ENCODE measurements at regions not wholly inside any gene's neighbourhood (a gene's known extent, or its start where the extent isn't known, plus 50 kb on each side); places are given as distances from the start of the nearest gene placed in this dataset.

- DNase-seq (ENCODE audit: low read depth in 1 of 2, low spot score in 1 of 2), result no peak
Observed at GRCh38 chr16:50469744-50470321, 78.4 kb upstream of the NKD1 start.

GRCh38 chr16:50469121-50469743 is 79.0 kb upstream of the NKD1 start:
- DNase-seq (ENCODE audit: low read depth in 1 of 2, low spot score in 1 of 2), result no peak

GRCh38 chr16:50468749-50469078 is 79.5 kb upstream of the NKD1 start:
- DNase-seq (ENCODE audit: low read depth in 1 of 2, low spot score in 1 of 2), result no peak

GRCh38 chr16:50467943-50468748 is 80.0 kb upstream of the NKD1 start:
- no peak for DNase-seq (ENCODE audit: low read depth in 1 of 2, low spot score in 1 of 2)

GRCh38 chr16:50467559-50467942 is 80.6 kb upstream of the NKD1 start:
- DNase-seq (ENCODE audit: low read depth in 1 of 2, low spot score in 1 of 2), result no peak

GRCh38 chr16:50466170-50466569 is 82.0 kb upstream of the NKD1 start:
- no peak for DNase-seq (ENCODE audit: low read depth in 1 of 2, low spot score in 1 of 2)

- DNase-seq (ENCODE audit: low read depth in 1 of 2, low spot score in 1 of 2), result no peak
Observed at GRCh38 chr16:50464325-50465290, 83.6 kb upstream of the NKD1 start.

GRCh38 chr16:50463581-50464324 is 84.4 kb upstream of the NKD1 start:
- no peak for DNase-seq (ENCODE audit: low read depth in 1 of 2, low spot score in 1 of 2)

- DNase-seq (ENCODE audit: low read depth in 1 of 2, low spot score in 1 of 2), result no peak
Observed at GRCh38 chr16:50462793-50463507, 85.2 kb upstream of the NKD1 start.

GRCh38 chr16:50461400-50461760 is 86.8 kb upstream of the NKD1 start:
- DNase-seq (ENCODE audit: low read depth in 1 of 2, low spot score in 1 of 2), result no peak

- no peak for DNase-seq (ENCODE audit: low read depth in 1 of 2, low spot score in 1 of 2)
Observed at GRCh38 chr16:50460538-50461399, 87.4 kb upstream of the NKD1 start.

- no peak for DNase-seq (ENCODE audit: low read depth in 1 of 2, low spot score in 1 of 2)
Observed at GRCh38 chr16:50459496-50460080, 88.6 kb upstream of the NKD1 start.

GRCh38 chr16:50458667-50459495 is 89.3 kb upstream of the NKD1 start:
- no peak for DNase-seq (ENCODE audit: low read depth in 1 of 2, low spot score in 1 of 2)

GRCh38 chr16:50457979-50458491 is 89.2 kb upstream of the BRD7 start:
- no peak for DNase-seq (ENCODE audit: low read depth in 1 of 2, low spot score in 1 of 2)

- DNase-seq (ENCODE audit: low read depth in 1 of 2, low spot score in 1 of 2), result no peak
Observed at GRCh38 chr16:50457423-50457822, 88.6 kb upstream of the BRD7 start.

GRCh38 chr16:50455288-50455845 is 86.6 kb upstream of the BRD7 start:
- DNase-seq (ENCODE audit: low read depth in 1 of 2, low spot score in 1 of 2), result no peak

- DNase-seq (ENCODE audit: low read depth in 1 of 2, low spot score in 1 of 2), result no peak
Observed at GRCh38 chr16:50453446-50453845, 84.7 kb upstream of the BRD7 start.

Data from activated CD4-positive, alpha-beta T cell treated with anti-CD3 and anti-CD28 coated beads, Interleukin-2, amount 50 U/mL, for 24 hours (primary cell).